DOHH2 (cell line): ENCODE measurements at regions not wholly inside any gene's neighbourhood (a gene's known extent, or its start where the extent isn't known, plus 50 kb on each side); places are given as distances from the start of the nearest gene placed in this dataset.
"Not testable (repeated sequence)": the region's sequence is repeated elsewhere in the genome, so short reads cannot be mapped to it uniquely, and the experiment has no call there.

Source experiments
- H3F3A ChIP-seq: fragments of 200-600 bp; sonication (generic), shearing (Covaris generic); 2 replicates; pipeline ENCODE4 v1.6.0; 2016; ENCODE audit warnings: antibody characterized with exemption, mild to moderate bottlenecking; ENCODE audit not compliant: control insufficient read depth, insufficient read depth
- H3K27ac ChIP-seq: fragments of 200-600 bp; sonication (generic); 2 replicates; pipeline ENCODE4 v1.5.1; 2014; ENCODE audit warnings: low read depth, mild to moderate bottlenecking, low read length, moderate library complexity
- H3K27me3 ChIP-seq: fragments of 200-600 bp; sonication (generic); 2 replicates; pipeline ENCODE4 v1.6.1; 2014; ENCODE audit warnings: mild to moderate bottlenecking, low read length, mixed read lengths; ENCODE audit not compliant: control insufficient read depth
- H3K36me3 ChIP-seq: fragments of 200-600 bp; sonication (generic); 2 replicates; pipeline ENCODE4 v1.6.1; 2014; ENCODE audit warnings: mild to moderate bottlenecking, low read length, moderate library complexity, mixed read lengths; ENCODE audit not compliant: control insufficient read depth
- H3K4me1 ChIP-seq: fragments of 200-600 bp; sonication (generic); 2 replicates; pipeline ENCODE4 v1.6.1; 2014; ENCODE audit warnings: mild to moderate bottlenecking, low read length, mixed read lengths; ENCODE audit not compliant: control insufficient read depth
- H3K4me2 ChIP-seq: fragments of 200-600 bp; sonication (generic); 2 replicates; pipeline ENCODE4 v1.6.0; 2014; ENCODE audit warnings: mild to moderate bottlenecking, low read length, moderate library complexity
- H3K4me3 ChIP-seq: fragments of 200-600 bp; sonication (generic); 2 replicates; pipeline ENCODE4 v1.5.1; 2014; ENCODE audit warnings: mild to moderate bottlenecking, low read length, mixed read lengths
- H3K79me2 ChIP-seq: fragments of 200-600 bp; sonication (generic); 2 replicates; pipeline ENCODE4 v1.6.1; 2014; ENCODE audit warnings: mild to moderate bottlenecking, low read length, mixed read lengths; ENCODE audit not compliant: control insufficient read depth
- H3K9me2 ChIP-seq: fragments of 200-600 bp; sonication (generic); replicated peaks from 2 replicates; pipeline ENCODE4 v1.6.1; 2014; ENCODE audit warnings: mild to moderate bottlenecking, low read length, mixed read lengths; ENCODE audit not compliant: control insufficient read depth
- H3K9me3 ChIP-seq: fragments of 200-600 bp; sonication (generic); 2 replicates; pipeline ENCODE4 v1.6.1; 2014; ENCODE audit warnings: antibody characterized with exemption, low read length, mixed read lengths; ENCODE audit not compliant: control insufficient read depth, insufficient read depth
- H4K20me1 ChIP-seq: fragments of 200-600 bp; sonication (generic); 2 replicates; pipeline ENCODE4 v1.6.0; 2014; ENCODE audit warnings: low read depth, mild to moderate bottlenecking, antibody characterized with exemption, low read length, moderate library complexity; ENCODE audit not compliant: control insufficient read depth, insufficient read depth
- CTCF ChIP-seq: fragments of 200-600 bp; sonication (generic); IDR thresholded peaks from one replicate; pipeline ENCODE4 v1.5.1; 2014; ENCODE audit warnings: antibody characterized with exemption, mild to moderate bottlenecking, low read depth, low read length; ENCODE audit not compliant: poor library complexity, severe bottlenecking
- EZH2phosphoT487 ChIP-seq: fragments of 200-600 bp; sonication (generic); IDR thresholded peaks from 2 replicates; pipeline ENCODE4 v1.6.1; 2017; ENCODE audit warnings: borderline replicate concordance, mild to moderate bottlenecking, antibody characterized with exemption, low read length, moderate library complexity, mixed read lengths

- no peaks in the 10 kb centered on the region for H3K27me3 ChIP-seq
- H3K9me3 ChIP-seq: no peaks in the 10 kb centered on the region
- H3K36me3 ChIP-seq: no peaks in the 10 kb centered on the region
- no peaks in the 10 kb centered on the region for H3K9me2 ChIP-seq
- H3K27ac ChIP-seq: no peak overlapping the region
- no peaks in the 10 kb centered on the region for H4K20me1 ChIP-seq
- H3K4me1 ChIP-seq: no peaks in the 10 kb centered on the region
- H3F3A ChIP-seq: no peaks in the 10 kb centered on the region
- no peak for TF ChIP-seq CTCF
- no peak for TF ChIP-seq EZH2phosphoT487
- H3K4me2 ChIP-seq: no peak overlapping the region
- H3K79me2 ChIP-seq: no peaks in the 10 kb centered on the region
- no peak overlapping the region for H3K4me3 ChIP-seq
These were observed 345.9 kb downstream of the SLC7A11 start for GRCh38 chr4:137896221-137896737.

DNA sequence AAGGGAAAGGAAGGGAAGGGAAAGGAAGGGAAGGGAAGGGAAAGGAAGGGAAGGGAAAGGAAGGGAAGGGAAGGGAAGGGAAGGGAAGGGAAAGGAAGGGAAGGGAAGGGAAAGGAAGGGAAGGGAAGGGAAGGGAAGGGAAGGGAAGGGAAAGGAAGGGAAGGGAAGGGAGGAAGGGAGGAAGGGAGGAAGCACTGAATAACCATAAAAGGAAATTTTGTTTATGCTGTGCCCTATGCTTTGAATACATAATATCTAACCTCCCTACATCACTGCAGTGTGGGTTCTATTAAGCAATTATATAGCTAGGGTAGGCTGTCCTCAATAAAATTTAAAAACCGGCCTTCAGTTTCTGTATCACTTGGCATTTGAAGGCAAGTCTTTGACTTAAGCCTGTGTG, 346.6 kb downstream of the SLC7A11 start:
- not testable (repeated sequence) for H3K4me2 ChIP-seq, H3K4me1 ChIP-seq, H4K20me1 ChIP-seq, H3K79me2 ChIP-seq, H3K9me3 ChIP-seq, H3K9me2 ChIP-seq, H3F3A ChIP-seq, H3K27me3 ChIP-seq, H3K4me3 ChIP-seq, H3K27ac ChIP-seq, H3K36me3 ChIP-seq

GRCh38 chr4:137892134-137892533, 350.0 kb downstream of the SLC7A11 start:
- Histone ChIP-seq H3K27me3 (no peaks in the 10 kb centered on the region), H3K9me2 (no peaks in the 10 kb centered on the region), H3K4me1 (no peaks in the 10 kb centered on the region), H4K20me1 (no peaks in the 10 kb centered on the region), H3K4me3 (no peak overlapping the region), H3K4me2 (no peak overlapping the region), H3F3A (no peaks in the 10 kb centered on the region), H3K9me3 (no peaks in the 10 kb centered on the region), H3K27ac (no peak overlapping the region), H3K36me3 (no peaks in the 10 kb centered on the region), H3K79me2 (no peaks in the 10 kb centered on the region)
- TF ChIP-seq CTCF (no peak), EZH2phosphoT487 (no peak)

DNA sequence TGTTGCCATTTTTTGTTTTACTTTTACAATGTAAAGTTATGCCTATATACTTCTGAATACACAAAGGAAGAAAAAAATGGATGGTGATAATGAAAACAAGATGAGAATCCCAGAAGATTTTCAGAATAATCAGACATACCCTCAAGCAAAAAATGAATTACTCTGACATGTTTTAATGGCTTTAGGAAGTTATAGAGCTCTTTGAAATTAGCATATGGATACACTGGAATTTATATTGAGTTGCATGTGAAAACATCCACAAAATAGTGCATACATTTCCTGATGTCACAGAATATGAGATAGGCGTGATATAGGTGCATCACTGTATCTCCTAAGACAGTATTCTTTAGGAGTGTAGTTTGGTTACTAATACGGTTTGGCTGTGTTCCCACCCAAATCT, 351.3 kb downstream of the SLC7A11 start:
- H3K4me2 ChIP-seq: no peak overlapping the region
- H3K4me1 ChIP-seq: no peaks in the 10 kb centered on the region
- H3F3A ChIP-seq: no peaks in the 10 kb centered on the region
- no peaks in the 10 kb centered on the region for H3K79me2 ChIP-seq
- no peak overlapping the region for H3K4me3 ChIP-seq
- no peaks in the 10 kb centered on the region for H4K20me1 ChIP-seq
- no peak overlapping the region for H3K27ac ChIP-seq
- H3K9me3 ChIP-seq: no peaks in the 10 kb centered on the region
- no peaks in the 10 kb centered on the region for H3K36me3 ChIP-seq
- H3K9me2 ChIP-seq: no peaks in the 10 kb centered on the region
- H3K27me3 ChIP-seq: no peaks in the 10 kb centered on the region
- TF ChIP-seq CTCF: no peak
- TF ChIP-seq EZH2phosphoT487: no peak
